ENCODE measurements at regions not wholly inside any gene's neighbourhood (a gene's known extent, or its start where the extent isn't known, plus 50 kb on each side); places are given as distances from the start of the nearest gene placed in this dataset.

GRCh38 chr5:120361941-120362340 lies 102.2 kb upstream of the PRR16 start:
- H3K27ac Mint-ChIP-seq, result no peak overlapping the region
- H3K4me3 Mint-ChIP-seq, result no peak overlapping the region
- no CpG with 5 or more reads among the region's 3 CpGs for WGBS (ENCODE audit: insufficient coverage)
- Histone ChIP-seq H3K4me2 (replicated peaks; ENCODE audit: extremely low read depth, low read length, poor library complexity, severe bottlenecking) (no peak overlapping the region), H4K20me1 (ENCODE audit: insufficient read depth, low read length) (no peaks in the 10 kb centered on the region), H3K9me3 (replicated peaks in 1 of 2; ENCODE audit: control insufficient read depth in 1 of 2, insufficient read depth in 1 of 2, low read length in 2 of 2) (no peaks in the 10 kb centered on the region), H3K79me2 (ENCODE audit: insufficient read depth, low read length) (no peaks in the 10 kb centered on the region), H3K36me3 (replicated peaks in 1 of 2; ENCODE audit: control insufficient read depth in 1 of 2, insufficient read depth in 2 of 2, low read length in 2 of 2) (no peaks in the 10 kb centered on the region), H3K27me3 (ENCODE audit: control insufficient read depth in 2 of 2, insufficient read depth in 2 of 2, low read length in 2 of 2) (no peaks in the 10 kb centered on the region), H3K9ac (ENCODE audit: insufficient read depth, low read length, poor library complexity, severe bottlenecking) (no peak overlapping the region), H2AFZ (ENCODE audit: insufficient read depth, low read depth, low read length, poor library complexity, severe bottlenecking) (no peak overlapping the region), H3K4me1 (ENCODE audit: control insufficient read depth in 1 of 2, insufficient read depth in 2 of 2, low read length in 2 of 2) (no peaks in the 10 kb centered on the region), H3K27ac (ENCODE audit: low read depth in 1 of 2, low read length in 2 of 2) (no peak overlapping the region), H3K4me3 (replicated peaks in 1 of 3; ENCODE audit: low read depth in 2 of 3, low read length in 3 of 3) (no peak overlapping the region)
- TF ChIP-seq CTCF (IDR thresholded peaks at IDR 0.05), result no peak
- H3K9me3 Mint-ChIP-seq, result peaks cover 0 to 4% (median 0%) of the 10 kb centered on the region in 7 donors
- H3K36me3 Mint-ChIP-seq, result no peaks in the 10 kb centered on the region
- intact Hi-C loops (cut with micrococcal nuclease), result no loop called here
- no peak for DNase-seq
- no peaks in the 10 kb centered on the region for H3K4me1 Mint-ChIP-seq
- H3K27me3 Mint-ChIP-seq (ENCODE audit: low read depth in 3 of 3), result no peaks in the 10 kb centered on the region

DNA sequence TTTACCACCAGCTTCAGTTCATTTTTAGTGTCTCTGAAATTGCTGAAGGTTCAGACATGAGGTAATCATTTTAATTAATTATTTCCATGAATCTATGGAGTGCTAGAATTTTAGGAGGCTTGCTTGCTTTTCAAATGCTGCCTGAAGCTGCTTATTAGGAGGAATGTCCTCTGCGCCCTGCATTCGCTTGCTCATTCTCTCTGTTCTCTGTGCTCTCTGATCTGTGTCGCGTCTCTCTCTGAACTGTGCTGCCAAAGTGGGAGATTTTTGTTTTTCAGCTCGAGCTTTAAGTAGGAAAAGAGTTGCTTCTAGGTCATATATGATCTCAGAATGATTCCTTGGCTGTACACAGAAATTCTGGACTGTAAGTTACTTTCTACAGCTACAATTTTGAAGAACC lies 101.7 kb upstream of the PRR16 start:
- Histone ChIP-seq H3K4me3 (replicated peaks in 1 of 3; ENCODE audit: low read depth in 2 of 3, low read length in 3 of 3) (no peak overlapping the region), H2AFZ (ENCODE audit: insufficient read depth, low read depth, low read length, poor library complexity, severe bottlenecking) (no peak overlapping the region), H3K36me3 (replicated peaks in 1 of 2; ENCODE audit: control insufficient read depth in 1 of 2, insufficient read depth in 2 of 2, low read length in 2 of 2) (no peaks in the 10 kb centered on the region), H3K79me2 (ENCODE audit: insufficient read depth, low read length) (no peaks in the 10 kb centered on the region), H3K4me2 (replicated peaks; ENCODE audit: extremely low read depth, low read length, poor library complexity, severe bottlenecking) (no peak overlapping the region), H3K27ac (ENCODE audit: low read depth in 1 of 2, low read length in 2 of 2) (no peak overlapping the region), H3K9ac (ENCODE audit: insufficient read depth, low read length, poor library complexity, severe bottlenecking) (no peak overlapping the region), H4K20me1 (ENCODE audit: insufficient read depth, low read length) (no peaks in the 10 kb centered on the region), H3K9me3 (replicated peaks in 1 of 2; ENCODE audit: control insufficient read depth in 1 of 2, insufficient read depth in 1 of 2, low read length in 2 of 2) (no peaks in the 10 kb centered on the region), H3K4me1 (ENCODE audit: control insufficient read depth in 1 of 2, insufficient read depth in 2 of 2, low read length in 2 of 2) (no peaks in the 10 kb centered on the region), H3K27me3 (ENCODE audit: control insufficient read depth in 2 of 2, insufficient read depth in 2 of 2, low read length in 2 of 2) (no peaks in the 10 kb centered on the region)
- no peaks in the 10 kb centered on the region for H3K36me3 Mint-ChIP-seq
- whole genome bisulfite sequencing (ENCODE audit: insufficient coverage), result 100% methylated on average over 2 of the region's 5 CpGs
- no peak overlapping the region for H3K4me3 Mint-ChIP-seq
- no peaks in the 10 kb centered on the region for H3K27me3 Mint-ChIP-seq (ENCODE audit: low read depth in 3 of 3)
- intact Hi-C loops (cut with micrococcal nuclease), result no loop called here
- no peak for DNase-seq
- no peak for TF ChIP-seq CTCF (IDR thresholded peaks at IDR 0.05)
- H3K4me1 Mint-ChIP-seq, result no peaks in the 10 kb centered on the region
- no peak overlapping the region for H3K27ac Mint-ChIP-seq
- H3K9me3 Mint-ChIP-seq, result peaks cover 0 to 4% (median 0%) of the 10 kb centered on the region in 7 donors
